ENCODE measurements at regions not wholly inside any gene's neighbourhood (a gene's known extent, or its start where the extent isn't known, plus 50 kb on each side); places are given as distances from the start of the nearest gene placed in this dataset.

DNA sequence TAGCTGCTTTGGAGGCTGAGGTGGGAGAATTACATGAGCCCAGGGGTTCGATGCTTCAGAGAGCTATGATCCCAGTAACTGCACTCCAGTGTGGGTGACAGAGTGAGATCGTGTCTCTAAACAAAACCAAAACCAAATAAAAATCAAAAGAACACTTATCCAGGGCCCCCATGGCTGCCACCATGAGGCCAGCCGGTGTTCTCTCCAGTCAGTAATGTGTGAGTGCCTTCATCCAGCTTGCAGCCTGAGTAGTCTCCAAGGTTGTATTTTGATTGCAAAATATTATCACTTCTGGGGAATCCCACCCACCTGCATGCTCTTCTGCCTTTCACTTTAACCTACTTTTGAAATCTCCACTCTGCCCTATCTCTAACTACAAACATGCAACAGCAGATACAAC is 221.0 kb upstream of the WSB1 start:
- Histone ChIP-seq H3K9me3 (no peaks in the 10 kb centered on the region), H3K27ac (no peak overlapping the region), H3K36me3 (no peaks in the 10 kb centered on the region), H3K4me1 (no peaks in the 10 kb centered on the region), H3K27me3 (no peaks in the 10 kb centered on the region), H3K4me3 (no peak overlapping the region)
- intact Hi-C loops (cut with DNase I; ENCODE audit: low total_unique reads) = no loop called here
- TF ChIP-seq, protein P1, sequence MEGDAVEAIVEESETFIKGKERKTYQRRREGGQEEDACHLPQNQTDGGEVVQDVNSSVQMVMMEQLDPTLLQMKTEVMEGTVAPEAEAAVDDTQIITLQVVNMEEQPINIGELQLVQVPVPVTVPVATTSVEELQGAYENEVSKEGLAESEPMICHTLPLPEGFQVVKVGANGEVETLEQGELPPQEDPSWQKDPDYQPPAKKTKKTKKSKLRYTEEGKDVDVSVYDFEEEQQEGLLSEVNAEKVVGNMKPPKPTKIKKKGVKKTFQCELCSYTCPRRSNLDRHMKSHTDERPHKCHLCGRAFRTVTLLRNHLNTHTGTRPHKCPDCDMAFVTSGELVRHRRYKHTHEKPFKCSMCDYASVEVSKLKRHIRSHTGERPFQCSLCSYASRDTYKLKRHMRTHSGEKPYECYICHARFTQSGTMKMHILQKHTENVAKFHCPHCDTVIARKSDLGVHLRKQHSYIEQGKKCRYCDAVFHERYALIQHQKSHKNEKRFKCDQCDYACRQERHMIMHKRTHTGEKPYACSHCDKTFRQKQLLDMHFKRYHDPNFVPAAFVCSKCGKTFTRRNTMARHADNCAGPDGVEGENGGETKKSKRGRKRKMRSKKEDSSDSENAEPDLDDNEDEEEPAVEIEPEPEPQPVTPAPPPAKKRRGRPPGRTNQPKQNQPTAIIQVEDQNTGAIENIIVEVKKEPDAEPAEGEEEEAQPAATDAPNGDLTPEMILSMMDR (IDR thresholded peaks at IDR 0.05) = no peak
- TF ChIP-seq POLR2A (IDR thresholded peaks at IDR 0.05) = no peak
- DNase-seq (ENCODE audit: low spot score in 2 of 2) = no peak

DNA sequence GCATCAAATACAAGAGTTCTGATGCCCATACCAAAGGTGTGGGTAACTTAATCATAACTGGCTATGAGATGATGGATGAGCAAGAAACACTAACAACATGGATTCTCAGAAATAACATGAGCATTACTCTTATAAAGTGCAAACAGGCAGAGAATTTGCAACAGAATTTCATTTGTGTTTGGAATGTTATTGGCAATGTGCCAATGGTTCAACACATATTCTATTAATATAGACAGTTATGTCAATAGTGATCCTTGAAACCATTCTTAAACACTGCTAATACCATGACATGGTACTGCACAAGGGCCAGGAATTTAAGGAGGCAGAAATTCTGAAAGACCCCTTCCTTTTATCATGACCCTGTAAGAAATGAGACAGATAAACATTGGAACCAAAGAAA is 217.1 kb upstream of the WSB1 start:
- no peaks in the 10 kb centered on the region for H3K9me3 ChIP-seq
- no peak overlapping the region for H3K4me3 ChIP-seq
- H3K36me3 ChIP-seq = no peaks in the 10 kb centered on the region
- no peak for DNase-seq (ENCODE audit: low spot score in 2 of 2)
- no peaks in the 10 kb centered on the region for H3K4me1 ChIP-seq
- no peaks in the 10 kb centered on the region for H3K27me3 ChIP-seq
- intact Hi-C loops (cut with DNase I; ENCODE audit: low total_unique reads) = no loop called here
- TF ChIP-seq POLR2AphosphoS5 (IDR thresholded peaks at IDR 0.05) (no peak), POLR2A (IDR thresholded peaks at IDR 0.05) (no peak)
- TF ChIP-seq, protein P1 (IDR thresholded peaks at IDR 0.05) = no peak
- no peak overlapping the region for H3K27ac ChIP-seq

DNA sequence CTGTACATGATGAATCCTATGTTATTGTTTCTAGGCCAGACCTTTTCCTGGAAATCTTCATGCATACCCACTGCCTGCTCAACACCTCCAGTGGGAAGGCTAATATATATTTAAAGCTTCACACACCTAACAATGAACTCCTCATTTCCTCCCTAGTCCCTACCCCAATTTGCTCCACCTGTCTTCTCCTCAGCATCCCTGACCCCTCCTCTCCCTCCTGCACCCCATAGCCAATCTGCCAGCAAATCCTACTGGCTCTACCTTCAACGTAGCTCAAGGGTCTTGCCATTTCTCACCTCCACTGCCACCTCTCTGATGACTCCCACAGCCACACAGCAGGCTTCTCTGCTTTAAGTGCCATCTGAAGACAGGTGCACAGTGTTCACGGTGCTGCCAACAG is 215.6 kb upstream of the WSB1 start:
- H3K27me3 ChIP-seq = no peaks in the 10 kb centered on the region
- TF ChIP-seq, protein P1 (IDR thresholded peaks at IDR 0.05) = no peak
- no peak for TF ChIP-seq POLR2A (IDR thresholded peaks at IDR 0.05)
- TF ChIP-seq POLR2AphosphoS5 (IDR thresholded peaks at IDR 0.05) = no peak
- H3K4me1 ChIP-seq = no peaks in the 10 kb centered on the region
- intact Hi-C loops (cut with DNase I; ENCODE audit: low total_unique reads) = no loop called here
- no peak overlapping the region for H3K4me3 ChIP-seq
- DNase-seq (ENCODE audit: low spot score in 2 of 2) = no peak
- H3K27ac ChIP-seq = no peak overlapping the region
- no peaks in the 10 kb centered on the region for H3K9me3 ChIP-seq
- no peaks in the 10 kb centered on the region for H3K36me3 ChIP-seq

DNA sequence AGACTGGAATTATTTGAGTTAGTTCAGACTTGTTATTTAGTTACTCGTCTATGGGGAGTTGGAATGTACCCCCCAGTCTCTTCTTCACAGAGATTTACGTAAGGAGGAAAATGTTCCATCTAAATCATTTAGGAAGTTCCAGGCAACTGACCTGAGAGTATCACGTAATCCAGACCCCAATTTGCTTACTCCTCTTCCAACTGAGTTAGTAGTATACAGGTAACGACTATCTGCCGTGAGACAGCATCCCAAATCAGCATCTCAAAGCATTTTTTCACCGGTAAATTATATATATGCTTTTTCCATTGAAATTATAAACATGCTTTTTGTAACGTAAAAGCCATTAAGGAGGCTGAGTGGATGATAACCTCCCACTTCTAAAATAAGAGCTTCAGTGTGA is 214.3 kb upstream of the WSB1 start:
- no peaks in the 10 kb centered on the region for H3K4me1 ChIP-seq
- H3K36me3 ChIP-seq = no peaks in the 10 kb centered on the region
- no peak overlapping the region for H3K4me3 ChIP-seq
- H3K9me3 ChIP-seq = no peaks in the 10 kb centered on the region
- DNase-seq (ENCODE audit: low spot score in 2 of 2) = no peak
- intact Hi-C loops (cut with DNase I; ENCODE audit: low total_unique reads) = no loop called here
- TF ChIP-seq POLR2A (IDR thresholded peaks at IDR 0.05) (no peak), POLR2AphosphoS5 (IDR thresholded peaks at IDR 0.05) (no peak)
- TF ChIP-seq, protein P1 (IDR thresholded peaks at IDR 0.05) = no peak
- no peaks in the 10 kb centered on the region for H3K27me3 ChIP-seq
- H3K27ac ChIP-seq = no peak overlapping the region

DNA sequence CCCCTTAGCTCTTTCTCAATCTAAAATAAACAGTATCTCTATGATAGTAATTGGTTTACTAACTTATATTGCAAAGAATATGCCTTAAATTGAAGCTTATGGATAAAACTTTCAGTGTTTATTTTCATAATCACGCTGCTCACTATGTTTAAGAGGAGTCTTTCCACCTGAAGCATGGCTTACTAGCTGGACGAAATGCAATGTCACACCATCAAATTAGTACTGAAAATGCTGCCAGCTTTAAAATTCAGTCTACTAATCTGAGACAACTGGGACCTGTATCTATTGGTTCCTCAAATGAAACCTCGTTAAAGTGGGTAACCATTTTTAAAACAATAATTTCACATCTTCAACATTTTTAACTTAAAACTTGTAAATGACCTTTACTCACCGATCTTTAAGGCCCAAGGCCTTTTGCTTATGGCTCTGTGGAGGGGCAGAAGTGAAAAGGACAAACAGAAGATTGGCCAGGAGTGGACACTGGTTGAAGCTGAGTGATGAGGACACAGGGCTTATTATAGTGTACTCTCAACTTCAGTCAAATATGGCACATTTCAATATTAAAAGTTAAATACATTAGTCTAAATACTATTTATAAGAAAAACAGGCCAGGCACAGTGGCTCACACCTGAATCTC is 212.8 kb upstream of the WSB1 start:
- H3K27me3 ChIP-seq = no peaks in the 10 kb centered on the region
- H3K9me3 ChIP-seq = no peaks in the 10 kb centered on the region
- TF ChIP-seq POLR2A (IDR thresholded peaks at IDR 0.05) = no peak
- TF ChIP-seq, protein P1 (IDR thresholded peaks at IDR 0.05) = no peak
- no peak for TF ChIP-seq POLR2AphosphoS5 (IDR thresholded peaks at IDR 0.05)
- no peak overlapping the region for H3K27ac ChIP-seq
- H3K36me3 ChIP-seq = no peaks in the 10 kb centered on the region
- H3K4me1 ChIP-seq = no peaks in the 10 kb centered on the region
- no peak for DNase-seq (ENCODE audit: low spot score in 2 of 2)
- intact Hi-C loops (cut with DNase I; ENCODE audit: low total_unique reads) = no loop called here
- no peak overlapping the region for H3K4me3 ChIP-seq

Measured in breast epithelium (tissue), 4 donors.